Neural progenitor cell (in vitro differentiated cells): ENCODE measurements at regions not wholly inside any gene's neighbourhood (a gene's known extent, or its start where the extent isn't known, plus 50 kb on each side); places are given as distances from the start of the nearest gene placed in this dataset.

Source experiments
- DNase-seq: peaks from one replicate; pipeline ENCODE4 v3.0.0-alpha.2; 2016; ENCODE audit warnings: low spot score
- H2AFZ ChIP-seq: fragments of 200-600 bp; sonication (generic); replicated peaks from 2 replicates; pipeline ENCODE4 v1.6.1; 2016; ENCODE audit warnings: antibody characterized with exemption
- H3F3A ChIP-seq: fragments of 200-600 bp; sonication (generic); 2 replicates; pipeline ENCODE4 v1.6.1; 2016; ENCODE audit warnings: antibody characterized with exemption, low read depth
- H3K27ac ChIP-seq: fragments of 200-600 bp; sonication (generic); 2 replicates; pipeline ENCODE4 v1.5.1; 2016; ENCODE audit warnings: mild to moderate bottlenecking
- H3K27me3 ChIP-seq: fragments of 200-600 bp; sonication (generic); 2 replicates; pipeline ENCODE4 v1.6.1; 2016; ENCODE audit warnings: mild to moderate bottlenecking, moderate library complexity
- H3K36me3 ChIP-seq: fragments of 200-600 bp; sonication (generic); 2 replicates; pipeline ENCODE4 v1.5.1; 2016
- H3K4me1 ChIP-seq: fragments of 200-600 bp; sonication (generic); 2 replicates; pipeline ENCODE4 v1.6.1; 2016; ENCODE audit warnings: mixed run types
- H3K4me2 ChIP-seq: fragments of 200-600 bp; sonication (generic); 2 replicates; pipeline ENCODE4 v1.6.1; 2016
- H3K4me3 ChIP-seq: fragments of 200-600 bp; sonication (generic); 2 replicates; pipeline ENCODE4 v1.5.1; 2016
- H3K79me2 ChIP-seq: fragments of 200-600 bp; sonication (generic); 2 replicates; pipeline ENCODE4 v1.6.1; 2016; ENCODE audit warnings: low read depth
- H3K9ac ChIP-seq: fragments of 200-600 bp; sonication (generic); 2 replicates; pipeline ENCODE4 v1.6.1; 2016
- H3K9me3 ChIP-seq: fragments of 200-600 bp; sonication (generic); 2 replicates; pipeline ENCODE4 v1.5.1; 2016; ENCODE audit warnings: low read depth
- H4K20me1 ChIP-seq: fragments of 200-600 bp; sonication (generic); 2 replicates; pipeline ENCODE4 v1.6.1; 2016; ENCODE audit warnings: low read depth
- H3K27ac Mint-ChIP-seq: 3 replicates; pipeline ENCODE4 v1.8.0; 2021; ENCODE audit warnings: mixed read lengths
- H3K27me3 Mint-ChIP-seq: 2 replicates; pipeline ENCODE4 v1.8.0; 2022; ENCODE audit warnings: low read depth, mild to moderate bottlenecking, inconsistent platforms, moderate library complexity, mixed read lengths; ENCODE audit not compliant: insufficient read depth
- H3K36me3 Mint-ChIP-seq: 3 replicates; pipeline ENCODE4 v1.8.0; 2021; ENCODE audit warnings: mixed read lengths
- H3K4me1 Mint-ChIP-seq: 3 replicates; pipeline ENCODE4 v1.8.0; 2021; ENCODE audit warnings: mixed read lengths
- H3K4me3 Mint-ChIP-seq: 3 replicates; pipeline ENCODE4 v1.8.0; 2021; ENCODE audit warnings: mild to moderate bottlenecking, moderate library complexity, mixed read lengths
- H3K9me3 Mint-ChIP-seq: 3 replicates; pipeline ENCODE4 v1.8.0; 2020; ENCODE audit warnings: mixed read lengths
- CTCF ChIP-seq: fragments of 200-600 bp; sonication (generic); IDR thresholded peaks from 2 replicates; pipeline ENCODE4 v1.5.1; 2017; ENCODE audit warnings: antibody characterized with exemption, mild to moderate bottlenecking
- EZH2 ChIP-seq: fragments of 200-600 bp; sonication (generic); IDR thresholded peaks from 2 replicates; pipeline ENCODE4 v1.6.1; 2017; ENCODE audit warnings: antibody characterized with exemption, mild to moderate bottlenecking, moderate library complexity
- EZH2phosphoT487 ChIP-seq: fragments of 200-600 bp; sonication (generic); IDR thresholded peaks from 2 replicates; pipeline ENCODE4 v1.6.1; 2017; ENCODE audit warnings: antibody characterized with exemption

GRCh38 chr19:31520633-31521032 is 171.4 kb upstream of the TSHZ3 start:
- H3K4me3 ChIP-seq: no peak overlapping the region
- no peak overlapping the region for H2AFZ ChIP-seq
- H3K27ac ChIP-seq: no peak overlapping the region
- Mint-ChIP-seq H3K27me3 (peaks cover 2% of the 10 kb centered on the region), H3K4me1 (no peaks in the 10 kb centered on the region), H3K4me3 (no peak overlapping the region), H3K9me3 (peaks cover 3% of the 10 kb centered on the region), H3K27ac (no peak overlapping the region), H3K36me3 (no peaks in the 10 kb centered on the region)
- no peak overlapping the region for H3K4me2 ChIP-seq
- no peaks in the 10 kb centered on the region for H3K27me3 ChIP-seq
- H3K79me2 ChIP-seq: no peaks in the 10 kb centered on the region
- H3K4me1 ChIP-seq: no peaks in the 10 kb centered on the region
- no peak overlapping the region for H3K9ac ChIP-seq
- DNase-seq: no peak
- H3K9me3 ChIP-seq: peaks cover under 1% of the 10 kb centered on the region
- no peaks in the 10 kb centered on the region for H4K20me1 ChIP-seq
- no peaks in the 10 kb centered on the region for H3K36me3 ChIP-seq
- H3F3A ChIP-seq: no peaks in the 10 kb centered on the region
- TF ChIP-seq CTCF (no peak), EZH2phosphoT487 (no peak), EZH2 (no peak)

GRCh38 chr19:31525610-31526147 is 176.4 kb upstream of the TSHZ3 start:
- Histone ChIP-seq H3F3A (no peaks in the 10 kb centered on the region), H3K9me3 (peaks cover 5% of the 10 kb centered on the region), H3K4me2 (no peak overlapping the region), H3K9ac (no peak overlapping the region), H4K20me1 (no peaks in the 10 kb centered on the region), H3K27ac (no peak overlapping the region), H3K36me3 (no peaks in the 10 kb centered on the region), H3K4me3 (no peak overlapping the region), H3K27me3 (no peaks in the 10 kb centered on the region), H3K79me2 (no peaks in the 10 kb centered on the region), H3K4me1 (no peaks in the 10 kb centered on the region), H2AFZ (no peak overlapping the region)
- Mint-ChIP-seq H3K36me3 (no peaks in the 10 kb centered on the region), H3K4me1 (no peaks in the 10 kb centered on the region), H3K27ac (no peak overlapping the region), H3K27me3 (no peaks in the 10 kb centered on the region), H3K4me3 (no peak overlapping the region), H3K9me3 (peaks cover 7% of the 10 kb centered on the region)
- TF ChIP-seq EZH2phosphoT487 (no peak), EZH2 (no peak)
- DNase-seq: no peak

- H3K9me3 Mint-ChIP-seq: peaks cover 7% of the 10 kb centered on the region
These were observed 178.2 kb upstream of the TSHZ3 start for GRCh38 chr19:31527443-31527842.

More at GRCh38 chr19:31527443-31527842, 178.2 kb upstream of the TSHZ3 start:
- no peak overlapping the region for H2AFZ ChIP-seq
- H3K9me3 ChIP-seq: peaks cover 5% of the 10 kb centered on the region
- H3K9ac ChIP-seq: no peak overlapping the region
- H3F3A ChIP-seq: no peaks in the 10 kb centered on the region
- no peak overlapping the region for H3K27ac ChIP-seq
- no peaks in the 10 kb centered on the region for H3K36me3 ChIP-seq
- no peaks in the 10 kb centered on the region for H3K4me1 ChIP-seq
- Mint-ChIP-seq H3K4me3 (no peak overlapping the region), H3K4me1 (no peaks in the 10 kb centered on the region), H3K27me3 (no peaks in the 10 kb centered on the region), H3K36me3 (no peaks in the 10 kb centered on the region), H3K27ac (no peak overlapping the region)
- H3K4me2 ChIP-seq: no peak overlapping the region
- H4K20me1 ChIP-seq: no peaks in the 10 kb centered on the region
- DNase-seq: no peak
- H3K79me2 ChIP-seq: no peaks in the 10 kb centered on the region
- no peaks in the 10 kb centered on the region for H3K27me3 ChIP-seq
- no peak for TF ChIP-seq EZH2
- TF ChIP-seq CTCF: no peak
- TF ChIP-seq EZH2phosphoT487: no peak
- no peak overlapping the region for H3K4me3 ChIP-seq
